ENCODE measurements at regions not wholly inside any gene's neighbourhood (a gene's known extent, or its start where the extent isn't known, plus 50 kb on each side); places are given as distances from the start of the nearest gene placed in this dataset.

- no peak for TF ChIP-seq POLR2AphosphoS5 (IDR thresholded peaks at IDR 0.05; ENCODE audit: insufficient read depth in 1 of 2, low read depth in 1 of 2)
- TF ChIP-seq CTCF (IDR thresholded peaks at IDR 0.05), result no peak
- no peak for TF ChIP-seq POLR2A (IDR thresholded peaks at IDR 0.05)
These were observed 191.0 kb downstream of the C11orf91 start for GRCh38 chr11:33509632-33510031.

Data from vagina (tissue), 2 donors.